Stimulated activated naive CD8-positive, alpha-beta T cell treated with anti-CD3 and anti-CD28 coated beads, Interleukin-15, Interleukin-2, amounts not matched to agents 100 U/mL and 50 U/mL, for 24 hours (primary cell): ENCODE measurements at regions not wholly inside any gene's neighbourhood (a gene's known extent, or its start where the extent isn't known, plus 50 kb on each side); places are given as distances from the start of the nearest gene placed in this dataset.
"Not testable (repeated sequence)": the region's sequence is repeated elsewhere in the genome, so short reads cannot be mapped to it uniquely, and the experiment has no call there.

Source experiments
- ATAC-seq: fragments of 150-1000 bp; cut with Tn5 transposase; one replicate; pipeline ENCODE4 v1.10.0; 2021
- DNase-seq: peaks from one replicate; pipeline ENCODE4 v3.0.0; 2021

- not testable (repeated sequence) for DNase-seq, ATAC-seq
Measured at GRCh38 chr6:142016666-142017065, 116.1 kb upstream of the GJE1 start.

DNA sequence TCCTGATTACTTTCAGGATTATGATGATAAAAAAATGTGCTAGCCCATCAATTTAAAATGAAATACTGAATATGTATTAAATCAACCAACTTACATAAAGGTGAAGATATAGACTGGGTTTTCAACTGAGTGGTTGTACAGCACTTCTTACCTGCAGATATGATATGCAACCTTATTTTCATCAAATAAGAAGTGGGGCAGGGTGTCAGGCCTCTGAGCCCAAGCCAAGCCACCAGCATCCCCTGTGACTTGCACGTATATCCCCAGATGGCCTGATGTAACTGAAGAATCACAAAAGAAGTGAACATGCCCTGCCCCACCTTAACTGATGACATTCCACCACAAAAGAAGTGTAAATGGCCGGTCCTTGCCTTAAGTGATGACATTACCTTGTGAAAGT, 117.3 kb upstream of the GJE1 start:
- not testable (repeated sequence) for DNase-seq, ATAC-seq

DNA sequence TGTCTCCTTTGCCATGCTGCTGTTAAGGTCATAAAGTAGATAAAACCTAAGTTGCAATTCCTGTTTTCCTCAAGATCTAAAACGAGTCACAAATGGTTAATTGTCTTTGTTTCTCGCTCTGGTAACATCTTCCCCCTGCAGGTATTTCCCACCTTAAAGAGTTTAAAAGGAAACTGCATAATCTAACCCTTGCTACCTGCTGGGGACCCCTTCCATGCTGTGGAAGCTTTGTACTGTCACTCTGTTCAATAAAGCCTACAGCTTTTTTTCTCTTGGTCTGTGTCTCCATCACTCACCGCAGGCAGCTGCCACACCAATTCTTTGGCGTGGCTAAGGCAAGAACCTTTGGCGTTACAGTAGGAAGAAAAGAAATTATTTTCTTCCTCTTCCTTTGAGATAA, 117.7 kb upstream of the GJE1 start:
- no peak for ATAC-seq
- DNase-seq = no peak

DNA sequence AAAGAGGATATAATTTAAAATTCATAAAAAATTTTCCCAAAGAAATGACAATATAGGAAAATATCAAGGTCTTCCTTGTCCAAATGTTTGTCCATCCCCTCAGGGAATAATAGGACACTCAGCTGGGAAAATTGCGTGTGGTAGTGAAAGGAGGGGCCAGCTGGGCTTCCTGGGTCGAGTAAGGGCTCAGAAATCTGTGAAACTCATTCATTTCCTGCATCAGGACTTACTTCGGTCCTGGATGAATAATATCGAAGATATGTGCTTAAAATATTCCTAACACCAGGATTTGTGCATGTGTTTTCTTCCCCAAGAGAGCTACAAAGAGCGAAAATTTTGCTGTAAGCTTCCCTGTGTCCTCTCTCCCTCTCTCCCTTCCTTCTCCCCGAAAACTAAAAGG, 118.2 kb upstream of the GJE1 start:
- ATAC-seq (no peak), DNase-seq (no peak)

DNA sequence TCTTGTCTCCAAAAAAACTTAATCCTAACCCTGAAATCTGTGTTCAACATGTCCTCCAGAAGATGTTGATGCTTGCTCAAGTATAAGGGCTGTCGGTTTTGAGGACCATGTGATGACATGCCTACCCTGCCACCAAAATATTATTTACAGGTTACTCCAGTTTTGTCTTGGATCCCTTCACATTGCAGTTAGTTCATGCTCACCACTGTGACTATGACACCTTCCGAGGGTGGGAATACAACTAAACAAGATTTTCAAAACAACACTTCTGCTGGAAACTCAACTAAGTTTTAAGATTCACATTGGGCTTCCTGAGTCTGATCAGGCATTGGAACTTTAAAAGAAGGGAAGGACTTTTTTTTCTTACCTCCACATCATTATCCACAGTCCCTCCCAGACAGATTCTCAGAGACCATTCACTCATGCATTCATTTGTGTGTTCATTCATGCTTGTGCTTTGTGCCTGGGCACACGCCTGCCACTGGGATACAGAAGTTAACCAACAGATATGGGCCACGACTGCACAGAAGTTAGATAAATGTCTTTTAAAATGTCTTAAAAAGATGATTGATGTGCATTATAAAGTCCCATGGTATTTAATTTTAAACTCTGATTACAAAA, 118.7 kb upstream of the GJE1 start:
- no peak for ATAC-seq
- DNase-seq = no peak

DNA sequence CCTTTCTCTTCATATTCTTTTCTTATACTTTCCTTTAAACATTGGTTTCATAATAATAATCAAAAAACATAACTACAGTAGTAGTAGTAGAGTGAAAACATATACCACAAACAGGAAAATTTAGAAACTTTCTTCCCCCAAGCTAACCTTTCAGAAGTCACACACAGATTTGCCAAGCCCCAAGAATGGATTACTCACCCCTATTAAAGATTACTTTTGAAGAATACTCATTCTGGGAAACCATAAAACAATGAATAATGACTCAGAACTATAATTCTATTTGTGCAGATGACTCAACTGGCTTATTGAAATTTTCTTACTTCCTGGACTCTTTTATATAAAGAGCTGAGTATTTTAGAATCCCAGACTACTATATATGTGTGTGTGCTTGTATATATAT, 119.4 kb upstream of the GJE1 start:
- ATAC-seq (peak; percentile 95), DNase-seq (no peak)

DNA sequence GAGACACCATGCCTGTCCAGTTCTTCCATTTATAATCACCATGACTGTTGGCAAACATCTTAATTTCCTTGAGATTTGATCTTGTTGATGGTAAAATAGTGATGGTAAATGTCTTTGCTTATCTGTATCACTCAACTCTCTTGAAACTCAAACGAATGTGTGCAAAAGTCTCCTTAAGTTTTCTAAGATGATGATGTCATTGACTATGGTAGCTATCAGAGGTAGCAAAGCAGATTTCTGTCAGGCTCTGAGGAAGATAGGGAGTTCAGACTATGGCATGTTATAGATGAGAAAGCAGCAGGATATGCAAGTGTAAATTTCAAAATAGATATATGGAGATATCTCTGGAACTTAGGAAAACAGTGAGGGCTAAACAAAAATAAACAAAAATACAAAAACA, 121.0 kb upstream of the GJE1 start:
- ATAC-seq (no peak), DNase-seq (no peak)

DNA sequence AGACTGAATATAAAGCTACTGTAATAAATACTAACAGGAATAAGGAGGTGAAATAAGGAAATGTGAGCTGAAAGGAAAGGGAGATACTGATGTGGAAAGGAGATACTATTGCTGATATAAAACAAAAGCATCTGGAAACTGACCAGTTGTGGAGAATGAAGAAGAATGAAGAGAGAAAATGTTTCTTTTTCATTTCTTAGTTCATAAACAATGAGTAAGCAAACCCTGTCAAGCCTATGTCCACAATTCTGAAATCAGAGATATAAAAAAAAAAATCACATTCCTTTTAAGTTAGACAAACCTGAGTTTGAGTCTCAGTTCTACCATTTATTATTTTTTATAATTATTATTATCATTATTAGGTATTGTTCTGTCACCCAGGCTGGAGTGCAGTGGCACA, 121.6 kb upstream of the GJE1 start:
- ATAC-seq = no peak
- DNase-seq = no peak

GRCh38 chr6:142009647-142010046, 123.1 kb upstream of the GJE1 start:
- ATAC-seq (no peak), DNase-seq (no peak)

DNA sequence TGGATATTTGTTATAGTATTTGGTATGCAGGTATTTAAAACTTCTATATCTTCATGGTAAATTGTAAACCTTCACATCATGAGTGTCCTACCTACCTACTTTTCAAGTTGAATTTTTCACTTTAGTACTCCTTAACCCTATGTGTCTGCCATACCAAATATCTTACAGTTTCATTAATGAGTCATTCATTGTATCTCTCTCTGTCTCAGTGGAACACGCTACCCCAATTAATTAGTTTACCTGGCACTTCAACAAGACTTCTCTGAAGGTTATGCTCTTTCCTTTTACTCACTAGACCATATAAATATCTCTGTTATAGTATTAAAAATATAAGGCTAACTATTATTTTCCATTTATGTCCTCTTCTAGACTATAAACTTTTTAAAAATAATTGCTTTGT, 123.9 kb upstream of the GJE1 start:
- ATAC-seq = no peak

GRCh38 chr6:142008016-142008735, 124.5 kb upstream of the GJE1 start:
- no peak for ATAC-seq
- DNase-seq = no peak

More for the DNA sequence above, 123.9 kb upstream of the GJE1 start:
- DNase-seq = no peak

DNA sequence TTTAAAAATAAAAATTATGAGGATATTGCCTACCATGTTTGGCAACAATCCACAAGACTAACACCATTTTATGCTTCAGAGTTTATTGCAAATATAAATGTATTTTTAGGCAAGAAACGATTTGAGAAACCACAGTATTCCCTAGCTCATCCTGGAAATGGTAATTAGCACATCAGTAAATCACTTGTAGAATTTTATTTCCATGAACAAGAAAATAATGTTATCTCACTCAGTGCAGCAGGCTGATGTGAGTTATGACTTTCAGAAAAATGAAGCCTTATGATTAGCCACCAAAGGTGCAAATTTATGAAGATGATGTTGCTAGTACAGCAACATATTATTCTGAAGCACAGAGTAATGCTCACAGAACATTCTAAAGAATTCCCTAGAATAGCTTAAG, 127.7 kb upstream of the GJE1 start:
- no peak for ATAC-seq
- DNase-seq = no peak

- DNase-seq (no peak), ATAC-seq (no peak)
Measured at GRCh38 chr6:142002825-142003405, 129.8 kb upstream of the GJE1 start.

- ATAC-seq (no peak), DNase-seq (no peak)
Measured at GRCh38 chr6:141996823-141997222, 135.9 kb upstream of the GJE1 start.

GRCh38 chr6:141992109-141992508, 140.6 kb upstream of the GJE1 start:
- ATAC-seq (no peak), DNase-seq (no peak)

DNA sequence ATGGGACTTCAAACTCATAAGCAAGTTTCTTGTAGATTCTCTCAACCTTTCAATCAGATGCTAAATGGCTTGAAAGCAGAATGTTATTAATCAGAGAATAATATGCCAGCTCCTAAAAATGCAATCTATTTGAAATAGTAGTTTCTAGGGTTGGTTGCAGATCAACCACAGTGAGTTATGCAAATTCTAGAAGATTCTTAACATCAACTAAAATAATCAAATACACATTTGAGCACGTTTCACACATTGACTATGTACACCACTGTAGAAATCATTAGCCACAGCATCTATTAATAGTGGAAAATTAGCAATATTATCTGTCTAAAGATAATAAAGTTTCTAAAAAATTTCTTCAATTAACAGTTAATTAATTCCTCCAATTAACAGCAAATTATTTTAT, 141.9 kb upstream of the GJE1 start:
- DNase-seq (no peak), ATAC-seq (no peak)

DNA sequence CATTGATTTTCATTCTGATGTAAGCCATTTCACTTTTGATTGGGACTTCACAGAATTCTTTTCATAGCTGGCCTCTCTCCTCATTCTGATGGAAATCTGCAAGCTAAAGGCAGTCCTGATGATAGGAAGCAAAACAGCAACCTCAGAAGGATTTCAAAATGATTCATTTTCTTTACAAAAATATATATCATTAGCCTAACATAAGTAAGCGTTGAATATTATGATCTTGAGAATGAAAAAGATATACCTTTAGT, 143.1 kb upstream of the GJE1 start:
- no peak for DNase-seq
- ATAC-seq = no peak

DNA sequence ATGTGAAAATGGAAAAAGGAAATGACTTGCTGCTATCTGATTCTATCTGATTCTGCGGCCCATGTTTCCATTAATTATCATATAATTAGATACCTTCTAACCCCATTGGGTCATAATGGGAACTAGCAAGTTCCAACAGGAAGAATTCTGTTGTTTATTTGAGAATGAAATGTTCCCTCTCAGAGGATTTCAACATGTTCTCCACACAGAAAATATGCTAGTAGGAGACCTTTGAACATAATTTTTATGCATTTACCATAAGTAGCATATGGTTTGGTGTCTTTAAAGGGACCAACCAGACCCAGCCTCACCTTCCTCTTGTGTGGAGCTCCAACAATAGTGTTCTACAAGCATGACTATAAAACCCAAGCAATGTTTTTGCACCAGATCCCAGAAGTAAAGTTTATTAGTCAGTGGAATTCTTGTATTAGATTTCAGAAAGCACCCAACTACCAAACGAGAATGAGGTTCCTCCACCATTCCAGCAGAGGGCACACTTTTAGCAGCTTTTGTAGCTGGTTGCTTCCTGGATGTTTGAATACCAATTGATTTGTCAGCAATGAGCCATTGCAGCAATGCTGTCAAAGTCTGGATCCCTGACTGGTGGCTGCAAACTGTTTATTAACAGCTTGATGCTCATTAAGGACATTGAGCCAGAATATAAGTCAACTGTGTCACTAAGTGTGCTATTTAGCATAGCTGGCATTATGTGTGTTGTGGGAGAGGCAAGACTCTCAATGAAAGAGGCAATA, 143.6 kb upstream of the GJE1 start:
- DNase-seq = peak; percentile 27
- ATAC-seq = no peak

DNA sequence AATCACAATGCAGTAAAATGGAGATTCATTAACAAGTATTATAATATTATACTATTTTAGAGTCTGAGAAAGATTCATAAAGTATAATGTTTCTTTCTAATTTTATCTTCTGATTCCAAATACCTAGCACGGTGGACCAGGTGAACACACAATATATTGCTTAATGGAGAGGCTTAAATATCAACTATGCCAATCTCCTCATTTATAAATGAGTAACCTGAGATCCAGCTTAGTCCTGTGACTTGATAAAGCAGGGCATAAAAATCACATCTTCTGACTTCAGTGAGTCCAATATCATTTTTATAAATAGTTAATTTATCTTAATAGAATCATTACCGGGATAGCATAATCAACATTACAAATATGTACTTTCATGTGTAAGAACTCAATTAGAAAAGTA, 144.4 kb upstream of the GJE1 start:
- DNase-seq (no peak), ATAC-seq (no peak)

- ATAC-seq = no peak
- DNase-seq = no peak
Measured at GRCh38 chr6:141986457-141986856, 146.3 kb upstream of the GJE1 start.

GRCh38 chr6:141981190-141981589, 151.5 kb upstream of the GJE1 start:
- DNase-seq (no peak), ATAC-seq (no peak)

- DNase-seq = no peak
- ATAC-seq = no peak
Measured at GRCh38 chr6:141977782-141978181, 154.9 kb upstream of the GJE1 start.

- ATAC-seq (no peak), DNase-seq (no peak)
Measured at GRCh38 chr6:141976994-141977393, 155.7 kb upstream of the GJE1 start.
